Astrocyte (in vitro differentiated cells and primary cell): ENCODE measurements at regions not wholly inside any gene's neighbourhood (a gene's known extent, or its start where the extent isn't known, plus 50 kb on each side); places are given as distances from the start of the nearest gene placed in this dataset.

ENCODE experiments used
- DNase-seq: peaks from one replicate; pipeline ENCODE4 v3.0.0-alpha.2; 2010; ENCODE audit warnings: low read depth
- FAIRE-seq: peaks from 2 replicates; lab custom pipeline; 2011; peaks lifted over from hg19 to GRCh38; lab: Jason Lieb, UNC
- H2AFZ ChIP-seq: 2 replicates; pipeline ENCODE4 v1.6.0; 2012; ENCODE audit warnings: low read depth, low read length, inconsistent platforms
- H3K27ac ChIP-seq: 2 replicates; pipeline ENCODE4 v1.5.1; 2011; ENCODE audit warnings: low read depth, low read length, inconsistent platforms
- H3K27me3 ChIP-seq: 2 replicates; pipeline ENCODE4 v1.6.0; 2011; ENCODE audit warnings: low read length, inconsistent platforms; ENCODE audit not compliant: insufficient read depth
- H3K36me3 ChIP-seq: 2 replicates; pipeline ENCODE4 v1.5.1; 2011; ENCODE audit warnings: low read length, inconsistent platforms; ENCODE audit not compliant: insufficient read depth
- H3K4me1 ChIP-seq: 2 replicates; pipeline ENCODE4 v1.5.1; 2011; ENCODE audit warnings: low read length, inconsistent platforms; ENCODE audit not compliant: insufficient read depth
- H3K4me2 ChIP-seq: 2 replicates; pipeline ENCODE4 v1.6.0; 2012; ENCODE audit warnings: low read length, inconsistent platforms
- H3K4me3 ChIP-seq: 2 replicates; pipeline ENCODE4 v1.5.1; 2011; ENCODE audit warnings: low read depth, mild to moderate bottlenecking, low read length, inconsistent platforms; ENCODE audit not compliant: insufficient read depth
- H3K79me2 ChIP-seq: 2 replicates; pipeline ENCODE4 v1.6.0; 2012; ENCODE audit warnings: mild to moderate bottlenecking, low read length, inconsistent platforms; ENCODE audit not compliant: insufficient read depth
- H3K9ac ChIP-seq: 2 replicates; pipeline ENCODE4 v1.6.0; 2012; ENCODE audit warnings: mild to moderate bottlenecking, low read length, inconsistent platforms
- H3K9me3 ChIP-seq: 2 replicates; pipeline ENCODE4 v1.5.1; 2012; ENCODE audit warnings: low read depth, mild to moderate bottlenecking, low read length, inconsistent platforms; ENCODE audit not compliant: insufficient read depth
- H4K20me1 ChIP-seq: 2 replicates; pipeline ENCODE4 v1.6.0; 2012; ENCODE audit warnings: low read length, inconsistent platforms; ENCODE audit not compliant: insufficient read depth
- H3K27ac Mint-ChIP-seq: one replicate; pipeline ENCODE4 v1.8.0; 2021; ENCODE audit warnings: mild to moderate bottlenecking, mixed read lengths; ENCODE audit not compliant: unreplicated experiment
- H3K27me3 Mint-ChIP-seq: one replicate; pipeline ENCODE4 v1.8.0; 2021; ENCODE audit warnings: low read depth, mixed read lengths; ENCODE audit not compliant: unreplicated experiment
- H3K36me3 Mint-ChIP-seq: one replicate; pipeline ENCODE4 v1.8.0; 2021; ENCODE audit warnings: low read depth, mixed read lengths; ENCODE audit not compliant: unreplicated experiment
- H3K4me1 Mint-ChIP-seq: one replicate; pipeline ENCODE4 v1.8.0; 2021; ENCODE audit warnings: low read depth, mixed read lengths; ENCODE audit not compliant: unreplicated experiment
- H3K4me3 Mint-ChIP-seq: one replicate; pipeline ENCODE4 v1.8.0; 2021; ENCODE audit warnings: mild to moderate bottlenecking, moderate library complexity, mixed read lengths; ENCODE audit not compliant: unreplicated experiment
- H3K9me3 Mint-ChIP-seq: one replicate; pipeline ENCODE4 v1.8.0; 2021; ENCODE audit warnings: mild to moderate bottlenecking, mixed read lengths; ENCODE audit not compliant: unreplicated experiment
- EZH2 ChIP-seq: IDR thresholded peaks from 2 replicates; pipeline ENCODE4 v1.6.1; 2012; ENCODE audit warnings: mild to moderate bottlenecking, low read length, inconsistent platforms; ENCODE audit not compliant: insufficient read depth
- TF ChIP-seq, protein P1 (sequence below): IDR thresholded peaks from 2 replicates; pipeline ENCODE4 v1.5.1; 2011; ENCODE audit warnings: low read depth, mild to moderate bottlenecking, inconsistent platforms, low read length, moderate library complexity; ENCODE audit not compliant: insufficient read depth

DNA sequence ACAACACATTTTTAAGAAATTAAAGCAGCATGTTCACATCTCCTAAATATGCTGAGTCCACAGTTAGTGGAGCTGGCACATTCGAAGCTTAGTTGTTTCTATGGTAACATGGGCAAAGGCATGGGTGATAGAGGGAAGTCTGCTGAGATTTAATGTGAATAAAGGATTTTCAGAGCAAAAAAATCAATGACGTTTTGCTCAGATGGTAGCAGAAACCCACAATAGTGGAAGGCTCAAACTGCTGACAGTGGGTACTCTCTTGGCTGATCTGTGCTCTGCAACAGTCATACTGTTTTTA, 795.1 kb upstream of the ARPP21 start:
- FAIRE-seq = no peak
- Histone ChIP-seq H3K36me3 (no peaks in the 10 kb centered on the region), H4K20me1 (no peaks in the 10 kb centered on the region), H3K9ac (no peak overlapping the region), H3K9me3 (no peaks in the 10 kb centered on the region), H3K79me2 (no peaks in the 10 kb centered on the region), H3K4me3 (no peak overlapping the region), H3K4me1 (peaks cover 12% of the 10 kb centered on the region), H3K27ac (no peak overlapping the region), H3K4me2 (no peak overlapping the region), H2AFZ (no peak overlapping the region), H3K27me3 (no peaks in the 10 kb centered on the region)
- H3K27me3 Mint-ChIP-seq = no peaks in the 10 kb centered on the region
- H3K4me1 Mint-ChIP-seq = peaks cover 30% of the 10 kb centered on the region
- H3K27ac Mint-ChIP-seq = peak overlapping the region; percentile 90
- TF ChIP-seq EZH2 = no peak
- TF ChIP-seq, protein P1, sequence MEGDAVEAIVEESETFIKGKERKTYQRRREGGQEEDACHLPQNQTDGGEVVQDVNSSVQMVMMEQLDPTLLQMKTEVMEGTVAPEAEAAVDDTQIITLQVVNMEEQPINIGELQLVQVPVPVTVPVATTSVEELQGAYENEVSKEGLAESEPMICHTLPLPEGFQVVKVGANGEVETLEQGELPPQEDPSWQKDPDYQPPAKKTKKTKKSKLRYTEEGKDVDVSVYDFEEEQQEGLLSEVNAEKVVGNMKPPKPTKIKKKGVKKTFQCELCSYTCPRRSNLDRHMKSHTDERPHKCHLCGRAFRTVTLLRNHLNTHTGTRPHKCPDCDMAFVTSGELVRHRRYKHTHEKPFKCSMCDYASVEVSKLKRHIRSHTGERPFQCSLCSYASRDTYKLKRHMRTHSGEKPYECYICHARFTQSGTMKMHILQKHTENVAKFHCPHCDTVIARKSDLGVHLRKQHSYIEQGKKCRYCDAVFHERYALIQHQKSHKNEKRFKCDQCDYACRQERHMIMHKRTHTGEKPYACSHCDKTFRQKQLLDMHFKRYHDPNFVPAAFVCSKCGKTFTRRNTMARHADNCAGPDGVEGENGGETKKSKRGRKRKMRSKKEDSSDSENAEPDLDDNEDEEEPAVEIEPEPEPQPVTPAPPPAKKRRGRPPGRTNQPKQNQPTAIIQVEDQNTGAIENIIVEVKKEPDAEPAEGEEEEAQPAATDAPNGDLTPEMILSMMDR = no peak
- no peak for DNase-seq
- peaks cover 2% of the 10 kb centered on the region for H3K9me3 Mint-ChIP-seq
- no peaks in the 10 kb centered on the region for H3K36me3 Mint-ChIP-seq
- no peak overlapping the region for H3K4me3 Mint-ChIP-seq

DNA sequence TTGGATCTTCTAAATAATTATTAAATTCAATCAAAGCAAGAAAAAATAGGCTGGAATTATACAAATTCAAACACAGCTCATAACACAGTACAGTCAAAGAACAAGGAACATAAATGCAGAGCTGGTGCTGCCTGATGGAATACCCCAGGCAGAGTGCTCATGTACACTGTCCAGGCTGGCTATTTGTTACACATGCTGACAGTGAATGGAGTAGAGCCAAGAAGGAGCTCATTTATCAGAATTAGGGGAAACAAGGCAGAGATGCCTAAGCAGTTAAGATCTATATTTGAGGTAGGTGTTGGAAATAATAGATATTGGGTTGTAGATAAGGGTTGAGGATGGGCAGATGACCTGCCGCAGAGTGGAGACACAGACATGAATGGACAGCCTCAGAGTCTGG, 788.2 kb upstream of the ARPP21 start:
- no peaks in the 10 kb centered on the region for H3K4me1 ChIP-seq
- TF ChIP-seq, protein P1 = no peak
- TF ChIP-seq EZH2 = no peak
- Mint-ChIP-seq H3K9me3 (peaks cover 2% of the 10 kb centered on the region), H3K27me3 (peaks cover 2% of the 10 kb centered on the region), H3K4me1 (peaks cover 11% of the 10 kb centered on the region), H3K36me3 (no peaks in the 10 kb centered on the region), H3K27ac (no peak overlapping the region), H3K4me3 (no peak overlapping the region)
- H4K20me1 ChIP-seq = no peaks in the 10 kb centered on the region
- H3K36me3 ChIP-seq = no peaks in the 10 kb centered on the region
- no peak overlapping the region for H3K27ac ChIP-seq
- no peaks in the 10 kb centered on the region for H3K9me3 ChIP-seq
- FAIRE-seq (no peak), DNase-seq (no peak)
- H3K9ac ChIP-seq = no peak overlapping the region
- no peak overlapping the region for H3K4me3 ChIP-seq
- no peak overlapping the region for H3K4me2 ChIP-seq
- no peaks in the 10 kb centered on the region for H3K27me3 ChIP-seq
- H3K79me2 ChIP-seq = no peaks in the 10 kb centered on the region
- no peak overlapping the region for H2AFZ ChIP-seq

DNA sequence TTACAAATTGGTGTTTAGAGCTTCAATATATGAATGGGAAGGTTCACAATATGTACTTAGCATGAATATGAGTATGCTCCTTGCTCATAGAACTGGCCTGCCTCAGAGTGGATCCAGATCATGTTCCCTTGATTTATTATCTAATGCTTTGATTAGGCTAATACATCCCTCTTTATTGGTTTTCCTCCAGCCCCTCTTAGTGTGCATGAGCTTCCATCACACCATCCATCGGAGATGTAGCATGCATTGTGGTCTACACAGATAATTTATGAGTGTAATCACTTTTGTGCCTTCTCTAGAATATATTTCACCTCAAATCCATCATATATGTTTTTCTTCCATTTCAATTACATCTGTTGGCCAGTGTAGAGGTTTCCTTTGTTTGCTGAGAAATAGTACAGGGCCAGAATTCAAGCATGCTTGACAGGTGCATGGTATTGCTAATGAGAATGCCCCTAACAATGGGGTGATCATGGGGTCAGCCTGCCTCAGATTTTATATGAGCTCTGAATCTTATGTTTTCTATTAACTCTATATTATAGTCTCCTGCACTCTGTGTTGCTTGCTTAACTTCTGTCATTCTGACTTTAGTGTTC, 786.4 kb upstream of the ARPP21 start:
- Histone ChIP-seq H3K4me1 (no peaks in the 10 kb centered on the region), H3K4me2 (no peak overlapping the region), H2AFZ (no peak overlapping the region), H3K9ac (no peak overlapping the region), H3K9me3 (no peaks in the 10 kb centered on the region), H3K27me3 (no peaks in the 10 kb centered on the region), H3K79me2 (no peaks in the 10 kb centered on the region), H3K4me3 (no peak overlapping the region), H3K36me3 (no peaks in the 10 kb centered on the region), H3K27ac (no peak overlapping the region), H4K20me1 (no peaks in the 10 kb centered on the region)
- H3K27me3 Mint-ChIP-seq = peaks cover 2% of the 10 kb centered on the region
- peaks cover 2% of the 10 kb centered on the region for H3K9me3 Mint-ChIP-seq
- TF ChIP-seq, protein P1 = no peak
- TF ChIP-seq EZH2 = no peak
- DNase-seq (no peak), FAIRE-seq (no peak)
- peaks cover 20% of the 10 kb centered on the region for H3K4me1 Mint-ChIP-seq
- H3K27ac Mint-ChIP-seq = no peak overlapping the region
- H3K36me3 Mint-ChIP-seq = no peaks in the 10 kb centered on the region
- H3K4me3 Mint-ChIP-seq = no peak overlapping the region
